Neuronal stem cell (in vitro differentiated cells): ENCODE measurements at regions not wholly inside any gene's neighbourhood (a gene's known extent, or its start where the extent isn't known, plus 50 kb on each side); places are given as distances from the start of the nearest gene placed in this dataset.

ENCODE experiments used
- DNase-seq: peaks from one replicate; pipeline ENCODE4 v3.0.0-alpha.2; 2013; ENCODE audit warnings: low spot score
- H2AFZ ChIP-seq: one replicate; pipeline ENCODE4 v1.6.1; 2013; ENCODE audit warnings: mild to moderate bottlenecking, low read length, inconsistent platforms
- H2AK5ac ChIP-seq: 2 replicates; pipeline ENCODE4 v1.6.1; 2013; ENCODE audit warnings: low read depth, mild to moderate bottlenecking, inconsistent platforms, low read length, moderate library complexity, mixed read lengths
- H2BK120ac ChIP-seq: 2 replicates; pipeline ENCODE4 v1.6.1; 2013; ENCODE audit warnings: low read depth, mild to moderate bottlenecking, inconsistent platforms, low read length, moderate library complexity, mixed read lengths
- H2BK12ac ChIP-seq: one replicate; pipeline ENCODE4 v1.6.1; 2013; ENCODE audit warnings: low read length, inconsistent platforms
- H2BK15ac ChIP-seq: 2 replicates; pipeline ENCODE4 v1.6.1; 2013; ENCODE audit warnings: mild to moderate bottlenecking, low read length, inconsistent platforms, mixed read lengths
- H2BK5ac ChIP-seq: one replicate; pipeline ENCODE4 v1.6.1; 2013; ENCODE audit warnings: inconsistent platforms, mild to moderate bottlenecking, low read length, moderate library complexity
- H3K14ac ChIP-seq: one replicate; pipeline ENCODE4 v1.6.1; 2013; ENCODE audit warnings: low read length, inconsistent platforms
- H3K18ac ChIP-seq: 2 replicates; pipeline ENCODE4 v1.6.1; 2013; ENCODE audit warnings: low read length, inconsistent platforms
- H3K23ac ChIP-seq: 2 replicates; pipeline ENCODE4 v1.6.1; 2013; ENCODE audit warnings: low read depth, mild to moderate bottlenecking, mixed read lengths, low read length, inconsistent platforms; ENCODE audit not compliant: poor library complexity
- H3K27ac ChIP-seq: replicated peaks from 3 replicates; pipeline ENCODE4 v1.5.1; 2013; ENCODE audit warnings: low read length, inconsistent platforms
- H3K27me3 ChIP-seq, 3 experiments: 2 replicates each; pipeline ENCODE4 v1.6.1; 2013; ENCODE audit warnings: low read length in 3 of 3, mild to moderate bottlenecking in 2 of 3, inconsistent platforms in 1 of 3, low read depth in 1 of 3, mixed read lengths in 1 of 3, moderate library complexity in 1 of 3; ENCODE audit not compliant: control insufficient read depth in 3 of 3, insufficient read depth in 3 of 3
- H3K36me3 ChIP-seq, 2 donors: replicated peaks in 1 of 2; 2 replicates each; pipeline ENCODE4 v1.6.1; 2013; ENCODE audit warnings: low read length in 2 of 2; ENCODE audit not compliant: control insufficient read depth in 2 of 2, insufficient read depth in 2 of 2
- H3K4ac ChIP-seq: 2 replicates; pipeline ENCODE4 v1.6.1; 2013; ENCODE audit warnings: inconsistent platforms, mild to moderate bottlenecking, low read length, moderate library complexity
- H3K4me1 ChIP-seq, 2 donors: 1 replicate in 1 of 2; 2 replicates in 1 of 2; pipeline ENCODE4 v1.6.1; 2013; ENCODE audit warnings: low read length in 2 of 2, low read depth in 1 of 2; ENCODE audit not compliant: control insufficient read depth in 2 of 2, insufficient read depth in 1 of 2
- H3K4me2 ChIP-seq: one replicate; pipeline ENCODE4 v1.6.1; 2013; ENCODE audit warnings: mild to moderate bottlenecking, low read length, inconsistent platforms; ENCODE audit not compliant: insufficient read depth, poor library complexity, severe bottlenecking
- H3K4me3 ChIP-seq, 2 donors: 2 replicates each; pipeline ENCODE4 v1.5.1; 2013; ENCODE audit warnings: low read length in 2 of 2, mild to moderate bottlenecking in 2 of 2, inconsistent platforms in 1 of 2, moderate library complexity in 1 of 2
- H3K79me1 ChIP-seq: one replicate; pipeline ENCODE4 v1.6.1; 2013; ENCODE audit warnings: low read depth, mild to moderate bottlenecking, inconsistent platforms, low read length, moderate library complexity
- H3K9ac ChIP-seq: one replicate; pipeline ENCODE4 v1.6.1; 2013; ENCODE audit warnings: mild to moderate bottlenecking, low read depth, low read length, inconsistent platforms; ENCODE audit not compliant: poor library complexity
- H3K9me3 ChIP-seq, 2 donors: replicated peaks in 1 of 2; 2 replicates each; pipeline versions ENCODE3 to v1.6.1; 2013; ENCODE audit warnings: low read length in 2 of 2, mild to moderate bottlenecking in 2 of 2, inconsistent platforms in 1 of 2, low read depth in 1 of 2, mixed read lengths in 1 of 2, moderate library complexity in 1 of 2; ENCODE audit not compliant: control insufficient read depth in 2 of 2, insufficient read depth in 1 of 2
- H4K8ac ChIP-seq: one replicate; pipeline ENCODE4 v1.6.1; 2013; ENCODE audit warnings: low read depth, mild to moderate bottlenecking, inconsistent platforms, low read length, moderate library complexity
- H4K91ac ChIP-seq: one replicate; pipeline ENCODE4 v1.6.1; 2013; ENCODE audit warnings: low read length, low read depth, mild to moderate bottlenecking, inconsistent platforms; ENCODE audit not compliant: poor library complexity
- WGBS, 2 donors: extraction: QIAGEN DNeasy Blood & Tissue Kit; methylation state at CpG; one replicate each; pipeline ENCODE4 v1.1.7; 2013; ENCODE audit warnings: missing lambda C conversion rate in 2 of 2, mixed read lengths in 1 of 2; ENCODE audit not compliant: insufficient read length in 2 of 2, insufficient replicate concordance in 1 of 2; ENCODE audit errors: extremely low coverage in 2 of 2; 5-methylcytosine and 5-hydroxymethylcytosine counted together

GRCh38 chr13:91001371-91001770, 346.1 kb upstream of the MIR17HG start:
- H3K27me3 ChIP-seq: no peaks in the 10 kb centered on the region
- H2BK15ac ChIP-seq: no peak overlapping the region
- no peak overlapping the region for H3K4ac ChIP-seq
- H3K18ac ChIP-seq: no peak overlapping the region
- no peaks in the 10 kb centered on the region for H3K4me1 ChIP-seq
- H4K8ac ChIP-seq: no peak overlapping the region
- no peak overlapping the region for H2AFZ ChIP-seq
- no peak overlapping the region for H3K27ac ChIP-seq
- no peak for DNase-seq
- H2BK5ac ChIP-seq: no peak overlapping the region
- H3K36me3 ChIP-seq: no peaks in the 10 kb centered on the region
- no peak overlapping the region for H2AK5ac ChIP-seq
- H2BK12ac ChIP-seq: no peak overlapping the region
- H3K23ac ChIP-seq: no peak overlapping the region
- no peak overlapping the region for H3K4me3 ChIP-seq
- H3K79me1 ChIP-seq: no peaks in the 10 kb centered on the region
- no peaks in the 10 kb centered on the region for H3K9me3 ChIP-seq
- H3K9ac ChIP-seq: no peak overlapping the region
- H3K14ac ChIP-seq: no peak overlapping the region
- no peak overlapping the region for H2BK120ac ChIP-seq
- no peak overlapping the region for H4K91ac ChIP-seq
- H3K4me2 ChIP-seq: no peak overlapping the region
- no CpG with 5 or more reads among the region's 6 CpGs for WGBS, 2 donors

- Histone ChIP-seq H2BK12ac (no peak overlapping the region), H2BK120ac (no peak overlapping the region), H2AK5ac (no peak overlapping the region), H2AFZ (no peak overlapping the region), H3K27me3 (no peaks in the 10 kb centered on the region), H3K14ac (no peak overlapping the region), H3K4me2 (no peak overlapping the region), H3K9ac (no peak overlapping the region), H2BK5ac (no peak overlapping the region), H3K4ac (no peak overlapping the region), H3K9me3 (no peaks in the 10 kb centered on the region), H3K79me1 (no peaks in the 10 kb centered on the region), H3K23ac (no peak overlapping the region), H3K4me1 (no peaks in the 10 kb centered on the region), H4K91ac (no peak overlapping the region), H4K8ac (no peak overlapping the region), H3K4me3 (no peak overlapping the region), H2BK15ac (no peak overlapping the region), H3K36me3 (no peaks in the 10 kb centered on the region), H3K18ac (no peak overlapping the region), H3K27ac (no peak overlapping the region)
- no peak for DNase-seq
- WGBS, 2 donors: no CpG with 5 or more reads among the region's 3 CpGs
Observed at GRCh38 chr13:91014696-91015095, 332.8 kb upstream of the MIR17HG start.

- Histone ChIP-seq H2BK120ac (no peak overlapping the region), H2BK15ac (no peak overlapping the region), H3K4me1 (no peaks in the 10 kb centered on the region), H3K36me3 (no peaks in the 10 kb centered on the region), H3K14ac (no peak overlapping the region), H2AK5ac (no peak overlapping the region), H2AFZ (peak overlapping the region; percentile 56), H3K4me2 (no peak overlapping the region), H3K79me1 (no peaks in the 10 kb centered on the region), H4K91ac (no peak overlapping the region), H3K18ac (no peak overlapping the region), H3K9me3 (no peaks in the 10 kb centered on the region), H2BK12ac (no peak overlapping the region), H3K4ac (no peak overlapping the region), H4K8ac (no peak overlapping the region), H3K4me3 (no peak overlapping the region), H2BK5ac (no peak overlapping the region), H3K9ac (no peak overlapping the region), H3K27ac (no peak overlapping the region), H3K23ac (no peak overlapping the region), H3K27me3 (no peaks in the 10 kb centered on the region)
- WGBS, 2 donors: no CpG with 5 or more reads among the region's 2 CpGs
- peak; percentile 41 for DNase-seq
Observed at GRCh38 chr13:91017031-91017668, 330.3 kb upstream of the MIR17HG start.

- Histone ChIP-seq H3K23ac (no peak overlapping the region), H3K18ac (no peak overlapping the region), H2BK12ac (no peak overlapping the region), H2BK5ac (no peak overlapping the region), H3K36me3 (no peaks in the 10 kb centered on the region), H3K27ac (no peak overlapping the region), H3K4me1 (no peaks in the 10 kb centered on the region), H2AFZ (peak overlapping the region; percentile 56), H3K9me3 (no peaks in the 10 kb centered on the region), H2AK5ac (no peak overlapping the region), H3K79me1 (no peaks in the 10 kb centered on the region), H3K4me2 (no peak overlapping the region), H4K8ac (no peak overlapping the region), H2BK15ac (no peak overlapping the region), H3K4ac (no peak overlapping the region), H3K14ac (no peak overlapping the region), H3K4me3 (no peak overlapping the region), H2BK120ac (no peak overlapping the region), H3K9ac (no peak overlapping the region), H4K91ac (no peak overlapping the region), H3K27me3 (no peaks in the 10 kb centered on the region)
- no peak for DNase-seq
- no CpG with 5 or more reads among the region's 15 CpGs for WGBS, 2 donors
Observed at GRCh38 chr13:91017669-91018053, 329.8 kb upstream of the MIR17HG start.
